ENCODE measurements at regions not wholly inside any gene's neighbourhood (a gene's known extent, or its start where the extent isn't known, plus 50 kb on each side); places are given as distances from the start of the nearest gene placed in this dataset.

DNA sequence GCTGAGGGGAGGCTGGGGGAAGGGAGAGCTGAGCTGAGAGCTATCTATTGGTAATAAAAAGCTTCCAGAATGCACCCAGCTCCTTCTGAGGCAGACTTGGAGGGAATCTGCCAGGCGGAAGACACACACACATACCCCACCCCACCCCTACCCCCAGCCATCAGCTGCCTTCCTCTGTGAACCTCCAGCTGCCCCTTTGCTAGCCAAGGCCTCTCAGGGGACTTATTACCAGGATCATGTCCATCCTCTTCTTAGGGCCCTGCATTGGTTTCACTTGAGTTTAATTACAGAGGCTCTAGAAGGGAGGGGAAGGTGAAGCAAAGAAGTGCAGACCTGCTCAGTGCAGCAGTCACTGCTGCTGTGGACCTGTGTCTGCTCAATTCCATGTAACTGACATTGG is 156.4 kb downstream of the OMA1 start (continued):
- TF ChIP-seq ARID2 (IDR thresholded peaks at IDR 0.05) (no peak), ZNF217 (CRISPR knock-in tag; IDR thresholded peaks at IDR 0.05) (no peak), SREBF2 (CRISPR knock-in tag; IDR thresholded peaks at IDR 0.05) (no peak), PHF20 (IDR thresholded peaks at IDR 0.05; ENCODE audit: partially characterized antibody) (no peak), TCF3 (CRISPR knock-in tag; IDR thresholded peaks at IDR 0.05) (no peak), NFATC3 (IDR thresholded peaks at IDR 0.05) (no peak)
- TF ChIP-seq, protein P1, sequence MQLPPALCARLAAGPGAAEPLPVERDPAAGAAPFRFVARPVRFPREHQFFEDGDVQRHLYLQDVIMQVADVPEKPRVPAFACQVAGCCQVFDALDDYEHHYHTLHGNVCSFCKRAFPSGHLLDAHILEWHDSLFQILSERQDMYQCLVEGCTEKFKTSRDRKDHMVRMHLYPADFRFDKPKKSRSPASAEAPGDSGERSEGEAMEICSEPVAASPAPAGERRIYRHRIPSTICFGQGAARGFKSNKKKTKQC (CRISPR knock-in tag; IDR thresholded peaks at IDR 0.05), result no peak

DNA sequence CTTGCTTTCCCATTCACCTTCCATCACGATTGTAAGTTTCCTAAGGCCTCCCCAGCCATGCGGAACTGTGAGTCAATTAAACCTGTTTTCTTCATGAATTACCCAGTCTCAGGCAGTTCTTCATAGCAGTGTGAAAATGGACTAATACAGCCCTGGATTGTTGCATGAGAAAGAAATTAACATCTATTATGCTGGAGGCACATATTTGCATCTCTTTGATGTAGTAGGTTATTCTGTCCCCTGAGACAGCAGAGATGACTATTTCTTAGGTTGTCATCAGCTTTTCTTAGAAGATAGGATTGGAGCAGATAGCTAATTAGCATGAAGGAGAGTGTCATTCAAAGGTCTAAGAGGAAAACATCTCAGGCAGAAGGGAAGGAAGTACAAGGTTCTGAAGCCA is 166.2 kb downstream of the OMA1 start:
- H3K9me3 ChIP-seq (replicated peaks; ENCODE audit: control insufficient read depth, insufficient read depth, low read depth, low read length), result no peaks in the 10 kb centered on the region
- no peak overlapping the region for H3K4me3 ChIP-seq
- no peak for DNase-seq (ENCODE audit: extremely low read depth in 1 of 4, low spot score in 3 of 4)
- H3K27ac ChIP-seq (ENCODE audit: extremely low read depth, low read depth, low read length), result no peak overlapping the region
- intact Hi-C loops (cut with micrococcal nuclease) (no loop called here), in situ Hi-C loops (cut with MboI) (no loop called here)
- no peak overlapping the region for H2AFZ ChIP-seq (ENCODE audit: low read depth, low read length)
- ChIA-PET CTCF (ENCODE audit: low intra/inter-chr PET ratio) (no interaction called here), POLR2A (no interaction called here)
- no peaks in the 10 kb centered on the region for H3K36me3 ChIP-seq (ENCODE audit: control insufficient read depth, insufficient read depth, low read length)
- no peaks in the 10 kb centered on the region for H3K79me2 ChIP-seq (ENCODE audit: control insufficient read depth, insufficient read depth, low read length)
- WGBS (ENCODE audit: insufficient coverage, low coverage, missing lambda C conversion rate), result 0% methylated on average over 2 of the region's 2 CpGs
- H3K27me3 ChIP-seq (ENCODE audit: control insufficient read depth in 2 of 2, insufficient read depth in 2 of 2, low read length in 2 of 2), result no peaks in the 10 kb centered on the region
- BruUV-seq (replicated peaks), result no TSS peak
- H3K4me1 ChIP-seq (replicated peaks in 1 of 2; ENCODE audit: control insufficient read depth in 2 of 2, insufficient read depth in 2 of 2, low read length in 2 of 2), result no peaks in the 10 kb centered on the region
- no peak for ATAC-seq
- no peak overlapping the region for H3K9ac ChIP-seq (ENCODE audit: insufficient read depth in 1 of 2, low read depth in 2 of 2, low read length in 2 of 2)
- no peak for FAIRE-seq
- H4K20me1 ChIP-seq (replicated peaks; ENCODE audit: control insufficient read depth, insufficient read depth, low read length), result no peaks in the 10 kb centered on the region
- no peak overlapping the region for H3K4me2 ChIP-seq (ENCODE audit: insufficient read depth, low read length)
- no peaks in the 10 kb centered on the region for H3K9me1 ChIP-seq (ENCODE audit: control insufficient read depth, insufficient read depth, low read length)
- no peak for TF ChIP-seq CSDE1 (IDR thresholded peaks at IDR 0.05)
- no peak for TF ChIP-seq HDGF (IDR thresholded peaks at IDR 0.05)
- no peak for TF ChIP-seq ZNF316 (IDR thresholded peaks at IDR 0.05)
- no peak for TF ChIP-seq PYGO2 (tag; IDR thresholded peaks at IDR 0.05)
- TF ChIP-seq SLC30A9 (CRISPR knock-in tag; IDR thresholded peaks at IDR 0.05), result no peak
- TF ChIP-seq KDM4B (IDR thresholded peaks at IDR 0.05; ENCODE audit: borderline replicate concordance in 2 of 2, low read depth in 1 of 2), result no peak
- TF ChIP-seq, protein P2, sequence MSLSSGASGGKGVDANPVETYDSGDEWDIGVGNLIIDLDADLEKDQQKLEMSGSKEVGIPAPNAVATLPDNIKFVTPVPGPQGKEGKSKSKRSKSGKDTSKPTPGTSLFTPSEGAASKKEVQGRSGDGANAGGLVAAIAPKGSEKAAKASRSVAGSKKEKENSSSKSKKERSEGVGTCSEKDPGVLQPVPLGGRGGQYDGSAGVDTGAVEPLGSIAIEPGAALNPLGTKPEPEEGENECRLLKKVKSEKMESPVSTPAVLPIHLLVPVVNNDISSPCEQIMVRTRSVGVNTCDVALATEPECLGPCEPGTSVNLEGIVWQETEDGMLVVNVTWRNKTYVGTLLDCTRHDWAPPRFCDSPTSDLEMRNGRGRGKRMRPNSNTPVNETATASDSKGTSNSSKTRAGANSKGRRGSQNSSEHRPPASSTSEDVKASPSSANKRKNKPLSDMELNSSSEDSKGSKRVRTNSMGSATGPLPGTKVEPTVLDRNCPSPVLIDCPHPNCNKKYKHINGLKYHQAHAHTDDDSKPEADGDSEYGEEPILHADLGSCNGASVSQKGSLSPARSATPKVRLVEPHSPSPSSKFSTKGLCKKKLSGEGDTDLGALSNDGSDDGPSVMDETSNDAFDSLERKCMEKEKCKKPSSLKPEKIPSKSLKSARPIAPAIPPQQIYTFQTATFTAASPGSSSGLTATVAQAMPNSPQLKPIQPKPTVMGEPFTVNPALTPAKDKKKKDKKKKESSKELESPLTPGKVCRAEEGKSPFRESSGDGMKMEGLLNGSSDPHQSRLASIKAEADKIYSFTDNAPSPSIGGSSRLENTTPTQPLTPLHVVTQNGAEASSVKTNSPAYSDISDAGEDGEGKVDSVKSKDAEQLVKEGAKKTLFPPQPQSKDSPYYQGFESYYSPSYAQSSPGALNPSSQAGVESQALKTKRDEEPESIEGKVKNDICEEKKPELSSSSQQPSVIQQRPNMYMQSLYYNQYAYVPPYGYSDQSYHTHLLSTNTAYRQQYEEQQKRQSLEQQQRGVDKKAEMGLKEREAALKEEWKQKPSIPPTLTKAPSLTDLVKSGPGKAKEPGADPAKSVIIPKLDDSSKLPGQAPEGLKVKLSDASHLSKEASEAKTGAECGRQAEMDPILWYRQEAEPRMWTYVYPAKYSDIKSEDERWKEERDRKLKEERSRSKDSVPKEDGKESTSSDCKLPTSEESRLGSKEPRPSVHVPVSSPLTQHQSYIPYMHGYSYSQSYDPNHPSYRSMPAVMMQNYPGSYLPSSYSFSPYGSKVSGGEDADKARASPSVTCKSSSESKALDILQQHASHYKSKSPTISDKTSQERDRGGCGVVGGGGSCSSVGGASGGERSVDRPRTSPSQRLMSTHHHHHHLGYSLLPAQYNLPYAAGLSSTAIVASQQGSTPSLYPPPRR (CRISPR knock-in tag; IDR thresholded peaks at IDR 0.05; ENCODE audit: borderline replicate concordance), result no peak
- TF ChIP-seq ZNF212 (CRISPR knock-in tag; IDR thresholded peaks at IDR 0.05), result no peak
- no peak for TF ChIP-seq ZFX (CRISPR knock-in tag; IDR thresholded peaks at IDR 0.05)
- no peak for TF ChIP-seq TOE1 (IDR thresholded peaks at IDR 0.05; ENCODE audit: borderline replicate concordance)
- TF ChIP-seq TOE1 (CRISPR knock-in tag; IDR thresholded peaks at IDR 0.05; ENCODE audit: borderline replicate concordance, low read depth), result no peak
- no peak for TF ChIP-seq CBFA2T2 (conservative IDR thresholded peaks at IDR 0.05)
- no peak for TF ChIP-seq BACH1 (tag; IDR thresholded peaks at IDR 0.05)
- TF ChIP-seq SMARCE1 (IDR thresholded peaks at IDR 0.05), result no peak
- TF ChIP-seq BCOR (IDR thresholded peaks at IDR 0.05), result no peak

Measured in K562 (cell line).